Endometrium (tissue), 2 donors: ENCODE measurements at regions not wholly inside any gene's neighbourhood (a gene's known extent, or its start where the extent isn't known, plus 50 kb on each side); places are given as distances from the start of the nearest gene placed in this dataset.
"Not testable (repeated sequence)": the region's sequence is repeated elsewhere in the genome, so short reads cannot be mapped to it uniquely, and the experiment has no call there.

Experiments
- FAIRE-seq: peaks from 2 replicates; lab custom pipeline; 2012; peaks lifted over from hg19 to GRCh38; lab: Jason Lieb, UNC
- donor health status: control.
- donor health status: control.

- no peak for FAIRE-seq
Measured at GRCh38 chr5:115751176-115751575, 65.3 kb downstream of the CDO1 start.

- FAIRE-seq, result no peak
Measured at GRCh38 chr5:115749016-115749415, 67.4 kb downstream of the CDO1 start.

GRCh38 chr5:115739245-115739644 is 77.2 kb downstream of the CDO1 start:
- not testable (repeated sequence) for FAIRE-seq

DNA sequence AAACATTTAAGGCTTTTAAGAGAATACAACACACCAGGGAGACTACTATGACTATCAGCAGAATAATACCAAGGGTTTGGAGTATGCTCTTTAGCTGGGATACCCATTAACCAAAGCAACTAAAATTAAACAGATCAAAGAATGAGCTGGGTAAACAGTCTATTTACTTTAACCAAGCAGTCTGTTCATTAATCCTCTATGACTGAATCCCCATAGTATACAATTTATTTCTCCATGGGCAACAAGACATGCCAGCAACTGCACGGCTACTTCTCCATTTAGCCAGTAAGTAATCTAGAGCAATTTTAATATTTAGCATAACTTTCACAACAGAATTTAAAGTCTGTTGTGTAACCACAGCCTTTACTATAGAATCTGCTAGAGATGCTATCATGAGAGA is 77.6 kb downstream of the CDO1 start:
- no peak for FAIRE-seq

DNA sequence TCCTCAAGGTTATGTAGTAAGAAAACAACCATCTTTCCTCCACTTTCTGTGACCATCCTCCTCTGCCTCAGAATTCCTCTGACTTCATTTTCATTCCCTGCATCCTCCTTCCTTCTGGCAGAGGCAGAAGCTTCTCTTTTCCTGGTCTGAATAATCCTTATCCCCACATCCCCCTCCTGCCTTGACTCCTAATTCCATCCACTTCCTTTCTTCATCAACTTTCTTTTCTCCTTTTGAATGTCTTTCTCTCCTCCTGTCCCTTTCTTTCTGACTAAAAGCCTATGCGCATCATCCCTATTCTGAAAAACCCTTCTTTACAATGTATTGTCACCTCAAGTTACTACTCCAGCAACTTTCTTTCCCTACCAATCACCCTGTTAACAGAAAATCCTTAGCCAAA is 79.0 kb downstream of the CDO1 start:
- FAIRE-seq, result no peak

DNA sequence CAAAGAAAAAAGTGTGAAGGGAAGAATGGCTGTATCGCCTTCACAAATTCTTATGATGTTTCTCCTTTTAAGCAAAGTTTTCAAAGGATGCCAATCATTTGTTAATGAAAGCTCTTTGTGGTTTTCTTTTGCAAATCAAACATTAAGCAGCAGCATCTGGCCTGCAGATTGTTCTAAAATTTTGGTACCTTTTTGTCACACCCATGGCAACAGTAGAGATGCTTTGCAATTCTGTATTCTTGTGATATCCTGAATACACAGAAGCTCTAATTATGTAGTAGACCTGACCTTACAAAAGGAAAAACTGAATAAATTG is 79.8 kb downstream of the CDO1 start:
- FAIRE-seq, result no peak

DNA sequence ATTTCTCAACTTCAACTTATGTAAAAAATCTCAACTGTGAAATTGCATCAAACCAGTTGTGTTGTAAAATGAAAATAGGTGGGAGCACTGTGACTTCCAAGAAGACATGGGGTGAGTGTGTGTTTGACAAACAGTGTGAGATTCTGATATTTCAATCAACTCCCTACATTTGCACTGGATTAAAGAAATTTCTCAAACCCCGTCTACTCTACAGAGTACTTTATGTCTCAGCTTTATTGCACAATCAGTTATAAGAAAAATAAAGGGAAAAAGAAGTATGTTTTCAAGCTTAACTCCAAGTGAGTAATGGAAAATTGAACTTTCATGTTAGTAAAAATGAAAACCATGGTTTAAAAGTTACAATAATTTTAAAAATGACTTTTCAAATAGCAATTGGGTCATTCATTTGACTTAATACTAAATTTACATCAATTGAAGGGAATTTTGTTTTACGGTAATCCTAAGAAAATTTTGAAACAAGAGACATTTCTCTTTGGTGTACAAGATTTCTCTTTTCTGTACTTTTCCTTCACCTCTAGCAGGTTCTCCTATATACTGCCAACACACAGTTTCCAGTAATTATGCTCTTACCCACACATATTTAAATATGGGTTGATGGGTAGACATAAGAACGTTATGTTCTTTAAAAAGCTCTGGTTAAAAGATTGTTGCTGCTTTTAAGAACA is 80.3 kb downstream of the CDO1 start:
- no peak for FAIRE-seq

- FAIRE-seq, result no peak
Measured at GRCh38 chr5:115735108-115735998, 81.1 kb downstream of the CDO1 start.

DNA sequence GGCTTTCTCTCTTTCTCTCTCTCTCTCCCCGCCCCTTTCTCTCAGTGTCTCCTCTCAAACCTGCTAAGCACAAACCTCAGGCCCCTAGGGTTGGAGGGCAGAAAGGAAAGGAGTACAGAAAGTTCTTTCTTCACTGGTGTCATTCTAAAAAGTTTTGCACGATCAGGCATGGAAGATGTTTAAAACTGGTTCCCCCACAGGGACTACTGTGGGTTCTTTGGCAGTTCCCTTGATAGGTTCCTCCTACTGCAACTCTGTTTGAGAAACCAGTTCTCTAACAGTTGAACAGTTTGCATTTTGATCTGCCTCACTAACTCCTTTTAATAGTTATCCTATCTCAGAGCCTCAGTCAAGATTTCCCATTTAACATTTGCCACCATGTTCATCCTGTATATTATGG is 82.9 kb downstream of the CDO1 start:
- no peak for FAIRE-seq

- no peak for FAIRE-seq
Measured at GRCh38 chr5:115732026-115732425, 84.4 kb downstream of the CDO1 start.

DNA sequence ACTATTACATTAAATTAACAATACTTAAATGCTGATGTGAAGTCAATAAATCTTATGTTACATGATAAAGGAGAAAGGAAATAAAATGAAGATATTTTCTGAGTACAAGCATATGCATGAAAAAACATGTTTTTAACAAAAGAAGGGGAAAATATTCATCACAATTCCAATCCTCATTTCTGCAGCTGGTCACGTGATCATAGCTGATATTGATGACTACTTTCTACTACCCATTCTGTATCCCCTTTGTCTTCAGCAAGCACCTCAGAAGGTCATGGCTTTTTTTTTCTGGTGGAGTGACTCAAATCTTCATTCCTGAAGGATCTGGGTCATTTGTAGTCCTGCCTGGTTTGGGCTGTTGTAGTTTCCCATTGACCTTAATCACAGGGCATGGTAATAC is 90.9 kb downstream of the CDO1 start:
- FAIRE-seq, result no peak

DNA sequence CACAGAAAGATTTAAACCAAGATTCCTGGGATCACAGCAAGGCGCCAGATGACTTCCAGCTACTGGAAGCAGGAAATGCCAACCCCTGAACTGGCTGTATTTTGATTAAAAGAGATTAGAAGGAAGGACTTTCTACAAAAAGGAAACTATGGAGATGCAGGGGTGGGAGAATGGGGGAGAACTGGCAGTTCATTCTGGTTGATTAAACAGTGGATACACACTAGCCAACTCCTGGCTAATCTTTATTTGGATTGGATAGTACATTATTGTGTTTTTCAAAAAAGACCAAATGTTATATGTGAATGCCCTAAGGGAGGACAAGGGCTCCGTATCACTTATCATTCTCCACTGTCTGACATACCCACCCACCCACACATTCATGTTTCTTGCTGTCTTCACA is 93.2 kb downstream of the CDO1 start:
- FAIRE-seq, result no peak

GRCh38 chr5:115720888-115721287 is 95.1 kb upstream of the TMED7 start:
- FAIRE-seq, result no peak

- no peak for FAIRE-seq
Measured at GRCh38 chr5:115718927-115719326, 93.1 kb upstream of the TMED7 start.

DNA sequence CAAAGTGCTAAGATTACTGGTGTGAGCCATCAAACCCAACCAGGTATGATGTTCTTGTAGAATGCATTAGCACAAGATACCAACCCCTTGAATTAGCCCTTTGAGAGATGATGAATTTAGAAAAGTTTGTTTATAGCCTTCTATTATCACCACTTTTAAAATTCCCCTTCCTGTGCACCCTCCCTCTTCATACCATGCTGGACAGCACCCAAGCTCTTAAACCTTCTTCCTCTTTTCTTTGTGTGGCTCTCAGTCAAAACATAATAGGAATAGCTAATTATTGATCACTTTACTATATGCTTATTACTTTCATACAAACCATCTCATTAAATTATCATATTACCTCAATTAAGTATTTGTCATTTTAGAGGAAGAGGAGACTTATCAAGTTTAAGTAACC is 87.6 kb upstream of the TMED7 start:
- FAIRE-seq, result no peak

DNA sequence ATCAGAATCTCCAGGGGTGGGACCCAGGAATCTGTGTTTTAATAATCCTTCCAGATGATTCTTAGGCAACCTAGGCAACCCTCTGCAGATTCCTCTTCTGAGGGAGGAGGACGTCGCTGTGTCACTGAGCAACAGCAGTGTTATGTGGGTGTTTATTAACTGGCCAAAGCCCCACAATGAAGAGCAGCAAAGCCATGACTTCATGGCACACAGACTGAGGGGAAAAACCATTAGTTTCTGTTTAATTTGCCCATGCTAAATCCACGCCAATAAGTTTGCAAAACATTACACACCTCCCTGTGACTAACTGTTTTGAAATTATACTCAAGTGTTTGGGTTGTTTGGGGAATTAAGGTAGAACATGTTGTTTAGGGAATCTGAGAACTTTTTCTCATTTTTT is 83.7 kb upstream of the TMED7 start:
- no peak for FAIRE-seq

DNA sequence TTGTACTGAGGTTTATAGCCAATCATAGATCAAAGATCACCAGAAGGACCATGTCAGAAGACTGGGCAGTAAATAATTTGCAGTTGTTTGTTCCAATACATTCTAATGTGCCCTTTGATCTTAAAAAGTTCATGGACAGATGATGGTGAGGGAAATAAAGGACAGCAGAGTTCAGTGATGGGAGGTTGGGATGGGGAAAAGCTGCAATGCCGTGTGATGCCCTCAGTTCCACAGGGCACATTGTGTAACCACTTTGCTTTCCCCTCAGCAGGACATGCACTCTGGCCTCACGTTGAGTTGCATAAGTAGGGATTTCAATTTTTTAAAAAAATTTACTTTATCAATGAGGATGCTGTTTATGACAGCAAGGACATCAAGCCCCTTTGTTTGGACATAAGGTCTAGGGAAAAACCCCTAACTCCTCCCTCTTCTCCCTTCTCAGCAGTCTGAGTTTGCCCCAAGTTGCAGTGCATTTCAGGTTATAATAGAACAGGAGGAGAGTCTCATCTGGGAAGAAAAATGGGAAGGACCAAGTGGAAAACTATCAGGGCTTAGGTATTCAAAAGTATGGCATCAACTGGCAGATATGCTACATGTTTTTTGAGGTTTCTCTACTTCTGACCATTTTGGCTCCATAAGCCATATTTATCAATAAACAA is 83.1 kb upstream of the TMED7 start:
- no peak for FAIRE-seq

GRCh38 chr5:115703514-115703913 is 77.7 kb upstream of the TMED7 start:
- no peak for FAIRE-seq

- peak; percentile 51 for FAIRE-seq
Measured at GRCh38 chr5:115702025-115702424, 76.2 kb upstream of the TMED7 start.

DNA sequence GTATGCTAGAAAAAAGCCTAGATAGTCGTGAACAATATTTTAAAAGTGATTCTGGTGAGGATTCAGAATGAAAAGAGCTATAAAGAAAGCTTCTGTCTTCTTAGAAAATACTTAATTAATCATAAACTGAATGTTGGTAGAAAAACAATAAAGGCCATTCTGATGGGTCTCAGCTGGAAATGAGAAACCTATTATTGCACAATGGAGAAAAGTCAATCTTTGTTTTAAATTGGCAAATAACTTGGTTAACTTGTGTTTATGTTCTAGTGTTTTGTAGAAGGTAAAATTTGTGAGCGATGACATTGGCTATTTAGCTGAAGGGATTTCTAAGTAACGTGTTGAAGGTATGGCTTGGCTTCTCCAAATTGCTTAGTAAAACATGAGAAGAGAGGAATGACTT is 74.1 kb upstream of the TMED7 start:
- FAIRE-seq, result no peak

DNA sequence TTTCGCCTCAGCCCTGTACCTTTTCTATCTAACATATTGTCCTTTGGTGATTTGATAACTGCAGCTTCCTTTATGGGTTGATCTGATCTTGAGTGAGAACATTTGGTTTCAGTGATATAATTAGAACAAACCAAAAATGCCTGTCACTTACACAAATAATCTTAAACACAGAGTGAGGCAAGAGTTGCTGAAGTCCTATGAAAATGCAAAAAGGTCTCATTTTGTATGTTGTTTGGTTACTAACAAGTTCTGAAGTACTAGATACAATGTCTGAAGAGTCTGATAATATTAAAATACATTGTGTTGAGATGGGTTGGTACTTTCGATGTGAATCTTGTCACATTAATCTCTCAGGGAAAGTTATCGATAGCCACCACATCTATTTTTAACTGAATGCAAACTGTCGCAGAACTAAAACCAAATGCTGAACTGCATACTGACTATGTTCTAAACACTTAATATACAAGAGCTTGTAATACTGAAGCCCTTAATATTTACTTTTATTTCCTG is 70.4 kb upstream of the TMED7 start:
- no peak for FAIRE-seq

DNA sequence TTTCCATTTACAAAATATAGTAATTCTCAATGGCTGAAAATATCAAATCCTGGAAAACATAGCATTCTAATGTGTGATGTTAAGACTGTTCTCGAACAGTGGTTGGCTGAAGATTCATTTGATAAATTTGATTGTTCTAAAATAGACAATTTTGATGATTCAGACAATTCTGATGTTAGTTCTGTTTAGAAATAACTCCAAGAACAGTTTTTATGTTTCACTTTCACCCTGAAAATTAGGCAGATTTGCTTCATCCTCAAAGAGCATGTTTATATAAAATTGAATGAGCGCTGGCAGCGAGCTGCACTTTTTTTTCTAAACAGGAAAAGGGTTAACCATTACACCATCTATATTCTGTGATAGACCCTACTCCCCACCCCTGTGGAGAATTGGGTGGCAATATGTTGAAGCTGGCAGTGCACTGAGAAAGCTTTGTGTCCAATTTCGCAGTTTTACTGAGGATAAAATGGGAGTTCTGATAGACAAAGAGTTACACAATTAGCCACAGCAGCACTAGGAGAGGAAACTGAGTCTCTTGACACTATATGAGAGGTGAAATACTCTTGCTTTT is 69.6 kb upstream of the TMED7 start:
- FAIRE-seq, result no peak

- peak; percentile 96 for FAIRE-seq
Measured at GRCh38 chr5:115691814-115692213, 66.0 kb upstream of the TMED7 start.
